Fibroblast of skin of right quadriceps (primary cell): ENCODE measurements at regions not wholly inside any gene's neighbourhood (a gene's known extent, or its start where the extent isn't known, plus 50 kb on each side); places are given as distances from the start of the nearest gene placed in this dataset.
"Not testable (repeated sequence)": the region's sequence is repeated elsewhere in the genome, so short reads cannot be mapped to it uniquely, and the experiment has no call there.

Experiments
- DNase-seq: peaks from one replicate; pipeline ENCODE4 v3.0.0-alpha.2; 2013

GRCh38 chr2:228568275-228568674 lies 386.8 kb upstream of the SPHKAP start:
- DNase-seq: not testable (repeated sequence)

DNA sequence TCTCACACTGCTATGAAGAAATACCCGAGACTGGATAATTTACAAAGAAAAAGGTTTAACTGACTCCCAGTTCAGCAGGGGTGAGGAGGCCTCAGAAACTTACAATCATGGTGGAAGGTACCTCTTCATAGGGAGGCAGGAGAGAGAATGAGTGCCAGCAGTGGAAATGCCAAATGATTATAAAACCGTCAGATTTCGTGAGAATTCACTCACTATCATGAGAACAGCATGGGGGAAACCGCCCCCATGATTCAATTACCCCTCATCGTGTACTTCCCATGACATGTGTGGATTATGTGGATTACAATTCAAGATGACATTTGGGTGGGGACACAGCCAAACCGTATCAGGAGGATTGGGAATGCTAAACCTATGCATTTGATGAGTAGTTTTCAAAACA lies 380.3 kb upstream of the SPHKAP start:
- no peak for DNase-seq

- DNase-seq: no peak
These were observed 378.4 kb upstream of the SPHKAP start for GRCh38 chr2:228559774-228560415.

GRCh38 chr2:228556717-228557116 lies 375.2 kb upstream of the SPHKAP start:
- peak; percentile 37 for DNase-seq

DNA sequence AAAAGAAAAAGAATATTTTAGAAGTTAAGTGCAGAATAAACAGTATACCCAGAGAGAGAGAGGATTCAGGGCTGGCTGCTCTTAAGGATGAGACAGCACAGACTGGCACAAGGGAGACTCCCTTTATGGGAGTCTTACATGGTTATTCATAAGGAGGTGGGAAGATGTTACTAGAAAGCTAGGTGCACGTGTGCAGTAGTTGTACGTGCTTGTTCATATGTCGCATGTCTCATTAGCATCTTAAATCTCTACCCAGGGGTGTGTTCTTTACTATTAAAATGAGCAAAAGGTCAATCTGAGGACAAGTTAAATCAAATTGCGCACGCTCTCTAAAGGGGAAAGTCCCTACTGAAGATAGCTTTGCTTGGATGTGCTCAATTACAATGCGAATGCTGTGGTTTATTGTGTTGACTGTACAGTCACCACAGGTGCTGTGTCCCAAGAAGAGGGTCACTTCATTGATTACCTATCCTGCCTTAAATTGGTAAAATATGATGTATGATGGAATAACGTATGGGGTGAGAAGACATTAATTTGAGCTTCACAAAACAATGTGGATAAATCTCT lies 368.0 kb upstream of the SPHKAP start:
- DNase-seq: no peak

GRCh38 chr2:228548230-228548629 lies 366.7 kb upstream of the SPHKAP start:
- DNase-seq: peak; percentile 73

- peak; percentile 45 for DNase-seq
These were observed 364.3 kb upstream of the SPHKAP start for GRCh38 chr2:228545748-228546145.

GRCh38 chr2:228545041-228545747 lies 363.7 kb upstream of the SPHKAP start:
- peak; percentile 80 for DNase-seq

GRCh38 chr2:228543117-228543516 lies 361.6 kb upstream of the SPHKAP start:
- no peak for DNase-seq

GRCh38 chr2:228542277-228542676 lies 360.8 kb upstream of the SPHKAP start:
- DNase-seq: no peak

GRCh38 chr2:228541789-228542188 lies 360.3 kb upstream of the SPHKAP start:
- DNase-seq: peak; percentile 65

GRCh38 chr2:228540976-228541375 lies 359.5 kb upstream of the SPHKAP start:
- DNase-seq: no peak

- peak; percentile 25 for DNase-seq
These were observed 353.9 kb upstream of the SPHKAP start for GRCh38 chr2:228535396-228535795.

DNA sequence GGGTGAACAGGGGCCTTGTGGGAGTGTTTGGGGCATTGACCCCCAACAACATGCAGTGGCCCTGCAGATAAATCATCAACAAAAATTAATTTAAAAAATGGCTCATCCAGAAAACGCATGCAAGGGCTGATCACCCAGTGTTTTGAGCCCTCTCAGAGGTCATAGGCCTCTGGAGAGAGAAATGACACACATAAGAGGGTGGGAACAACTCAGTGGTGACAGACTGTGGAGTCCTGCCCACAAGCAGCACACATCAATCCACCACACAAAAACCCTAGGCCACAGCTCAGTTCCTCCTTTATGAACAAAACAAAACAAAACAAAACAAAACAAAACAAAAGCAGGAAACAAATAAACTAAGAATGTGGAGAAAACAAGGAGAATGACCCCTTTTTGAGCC lies 351.7 kb upstream of the SPHKAP start:
- no peak for DNase-seq

GRCh38 chr2:228532233-228532632 lies 350.7 kb upstream of the SPHKAP start:
- no peak for DNase-seq

- no peak for DNase-seq
These were observed 345.9 kb upstream of the SPHKAP start for GRCh38 chr2:228527197-228527881.

DNA sequence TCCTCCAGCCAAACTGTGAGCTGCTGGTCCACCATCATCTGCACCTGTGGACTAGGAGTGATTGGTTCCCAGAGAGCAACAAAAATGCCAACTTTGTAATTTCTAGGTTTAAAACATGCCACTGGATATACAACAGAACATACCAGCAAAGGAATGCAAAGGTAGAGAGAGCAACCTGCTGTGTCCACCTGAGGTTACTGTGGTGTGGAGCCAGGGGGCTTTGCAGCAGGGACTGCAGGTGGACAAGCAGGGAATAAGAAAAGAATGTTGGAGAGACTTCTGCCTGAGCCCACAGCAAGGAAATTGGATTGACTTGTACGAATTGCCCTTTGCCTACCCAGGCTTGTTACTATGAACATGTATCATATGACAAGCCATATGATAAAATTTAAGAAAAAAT lies 345.2 kb upstream of the SPHKAP start:
- DNase-seq: no peak

DNA sequence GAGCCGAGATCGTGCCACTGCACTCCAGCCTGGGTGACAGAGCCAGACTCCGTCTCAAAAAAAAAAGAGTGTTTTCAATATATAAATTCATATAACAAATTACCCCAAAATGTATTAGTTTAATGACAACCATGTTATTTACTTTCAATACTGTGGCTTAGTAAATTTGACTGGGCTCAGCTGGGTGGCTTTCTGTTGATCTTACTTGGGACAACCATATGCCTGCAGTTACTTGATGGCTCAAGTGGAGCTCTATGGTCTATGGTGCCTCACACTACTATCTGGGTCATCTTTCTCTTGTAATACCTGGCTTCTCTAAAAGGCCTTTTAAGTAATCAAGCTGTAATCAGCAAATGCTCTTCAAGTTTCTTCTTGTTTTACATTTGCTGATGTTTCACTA lies 341.5 kb upstream of the SPHKAP start:
- no peak for DNase-seq

GRCh38 chr2:228522276-228522675 lies 340.8 kb upstream of the SPHKAP start:
- DNase-seq: peak; percentile 25

DNA sequence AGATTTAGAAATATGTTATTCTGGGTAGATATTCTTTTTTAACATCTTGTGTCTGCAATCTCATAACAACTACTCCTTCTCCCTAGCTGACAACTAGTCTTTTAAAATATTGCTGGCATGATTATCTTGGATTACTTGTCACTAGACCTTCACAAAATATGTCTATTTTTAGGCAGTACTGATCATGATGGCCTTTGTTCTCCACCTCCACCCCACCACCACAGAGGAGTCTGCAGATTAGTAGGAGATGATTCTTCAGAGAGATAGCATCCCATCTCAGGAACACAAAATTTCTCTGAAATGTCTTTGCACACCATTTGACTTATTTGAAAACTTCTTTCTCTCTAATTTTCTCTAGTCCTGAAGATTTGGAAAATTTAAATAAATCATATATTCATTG lies 338.1 kb upstream of the SPHKAP start:
- DNase-seq: no peak

DNA sequence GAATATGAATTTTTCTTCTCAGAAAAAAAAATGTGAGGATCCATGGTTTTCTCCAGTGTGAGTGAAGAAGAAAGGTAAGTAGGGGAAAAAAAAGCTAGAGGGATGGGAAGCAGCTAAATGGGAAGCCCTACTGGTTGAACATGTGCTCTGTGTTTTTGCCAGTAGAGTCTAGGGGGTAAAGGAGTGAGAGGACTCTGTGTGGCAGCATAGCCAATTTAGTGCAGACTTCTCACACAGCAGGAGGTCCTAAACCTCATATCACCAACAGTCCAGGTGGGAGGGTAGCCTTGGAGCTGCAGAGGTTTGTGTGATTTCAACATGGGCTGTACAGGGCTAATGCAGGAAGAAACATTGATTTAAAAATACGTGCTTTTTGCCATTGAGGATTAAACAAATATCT lies 334.5 kb upstream of the SPHKAP start:
- DNase-seq: no peak

- DNase-seq: not testable (repeated sequence)
These were observed 332.0 kb upstream of the SPHKAP start for GRCh38 chr2:228513480-228513879.

DNA sequence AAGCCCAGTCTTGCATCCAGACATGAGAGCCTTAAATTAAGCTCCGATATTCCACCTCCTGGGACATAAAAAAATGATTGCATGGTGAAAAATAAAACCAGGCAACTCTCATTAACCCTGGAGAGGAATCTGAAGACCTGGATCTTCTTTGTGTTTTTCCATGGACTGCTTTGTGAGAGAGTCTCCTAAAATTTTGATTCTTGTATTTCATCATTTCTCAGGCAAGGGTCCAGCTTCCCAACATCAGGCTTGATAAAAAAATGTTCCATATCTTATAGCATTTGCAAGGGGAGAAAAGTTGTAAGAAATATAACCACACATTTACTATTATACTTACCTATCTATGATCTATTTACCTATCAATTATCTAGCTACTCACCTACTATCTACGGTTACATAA lies 327.5 kb upstream of the SPHKAP start:
- DNase-seq: no peak

- no peak for DNase-seq
These were observed 326.4 kb upstream of the SPHKAP start for GRCh38 chr2:228507870-228508269.
